BJ (cell line): ENCODE measurements at regions not wholly inside any gene's neighbourhood (a gene's known extent, or its start where the extent isn't known, plus 50 kb on each side); places are given as distances from the start of the nearest gene placed in this dataset.
"Not testable (repeated sequence)": the region's sequence is repeated elsewhere in the genome, so short reads cannot be mapped to it uniquely, and the experiment has no call there.

Experiments used
- CTCF ChIA-PET: fragments of 350-600 bp; formaldehyde crosslinking; extraction: SDS; loops from one replicate; lab custom pipeline; 2021; ENCODE audit warnings: antibody characterized with exemption, inconsistent platforms; lab: Yijun Ruan, JAX
- POLR2A ChIA-PET: fragments of 300-600 bp; sonication (Branson Sonifier 250); formaldehyde crosslinking; extraction: SDS; loops from one replicate; lab custom pipeline; 2021; ENCODE audit warnings: antibody characterized with exemption; lab: Charles Lee
- DNase-seq: peaks from one replicate; pipeline ENCODE4 v3.0.0-alpha.2; 2011; ENCODE audit warnings: low read depth
- H3K27me3 ChIP-seq: 2 replicates; pipeline ENCODE4 v1.6.0; 2011; ENCODE audit warnings: low read length; ENCODE audit not compliant: control insufficient read depth, insufficient read depth
- H3K36me3 ChIP-seq: 2 replicates; pipeline ENCODE4 v1.5.1; 2011; ENCODE audit warnings: low read length; ENCODE audit not compliant: control insufficient read depth, insufficient read depth
- H3K4me3 ChIP-seq: 2 replicates; pipeline ENCODE4 v1.5.1; 2011; ENCODE audit warnings: low read depth, mild to moderate bottlenecking, control low read depth, low read length
- CTCF ChIP-seq: IDR thresholded peaks from 2 replicates; pipeline ENCODE4 v1.5.1; 2011; ENCODE audit warnings: low read depth, mild to moderate bottlenecking, control low read depth, inconsistent platforms, low read length, moderate library complexity; ENCODE audit not compliant: insufficient read depth

GRCh38 chr12:34306133-34306830 lies 284.0 kb downstream of the ALG10 start:
- H3K4me3 ChIP-seq: no peak overlapping the region
- H3K36me3 ChIP-seq: no peaks in the 10 kb centered on the region
- DNase-seq: no peak
- ChIA-PET POLR2A (no interaction called here), CTCF (no interaction called here)
- no peaks in the 10 kb centered on the region for H3K27me3 ChIP-seq
- no peak for TF ChIP-seq CTCF

GRCh38 chr12:34309806-34310804 lies 287.8 kb downstream of the ALG10 start:
- POLR2A ChIA-PET, H3K27me3 ChIP-seq, DNase-seq, CTCF ChIA-PET, H3K36me3 ChIP-seq, H3K4me3 ChIP-seq: not testable (repeated sequence)

- no peak overlapping the region for H3K4me3 ChIP-seq
- POLR2A ChIA-PET: no interaction called here
- no peaks in the 10 kb centered on the region for H3K27me3 ChIP-seq
- no peak for TF ChIP-seq CTCF
- no peak for DNase-seq
- CTCF ChIA-PET: no interaction called here
- no peaks in the 10 kb centered on the region for H3K36me3 ChIP-seq
Observed at GRCh38 chr12:34311337-34311736, 289.0 kb downstream of the ALG10 start.

- no peak overlapping the region for H3K4me3 ChIP-seq
- ChIA-PET POLR2A (no interaction called here), CTCF (no interaction called here)
- DNase-seq: no peak
- no peak for TF ChIP-seq CTCF
- no peaks in the 10 kb centered on the region for H3K27me3 ChIP-seq
- no peaks in the 10 kb centered on the region for H3K36me3 ChIP-seq
Observed at GRCh38 chr12:34327671-34328070, 305.4 kb downstream of the ALG10 start.

GRCh38 chr12:34333337-34333736 lies 311.0 kb downstream of the ALG10 start:
- ChIA-PET CTCF (no interaction called here), POLR2A (no interaction called here)
- TF ChIP-seq CTCF: no peak
- no peak overlapping the region for H3K4me3 ChIP-seq
- no peaks in the 10 kb centered on the region for H3K27me3 ChIP-seq
- no peak for DNase-seq
- H3K36me3 ChIP-seq: no peaks in the 10 kb centered on the region
